HCT116 (cell line): ENCODE measurements at regions not wholly inside any gene's neighbourhood (a gene's known extent, or its start where the extent isn't known, plus 50 kb on each side); places are given as distances from the start of the nearest gene placed in this dataset.

Source experiments
- ATF3 ChIP-seq: IDR thresholded peaks from 2 replicates; pipeline ENCODE4 v1.6.1; 2012
- CTCF ChIP-seq, 3 experiments: fragments of 200-600 bp in 1 of 3; sonication (generic) in 1 of 3; IDR thresholded peaks in 2 of 3; conservative IDR thresholded peaks in 1 of 3; 2 replicates each; pipeline ENCODE4 v1.5.1; 2012 to 2017; ENCODE audit warnings: low read depth in 2 of 3, low read length in 2 of 3, antibody characterized with exemption in 1 of 3, borderline replicate concordance in 1 of 3, control low read depth in 1 of 3, mild to moderate bottlenecking in 1 of 3, mixed read lengths in 1 of 3, mixed run types in 1 of 3, moderate library complexity in 1 of 3; ENCODE audit not compliant: insufficient read depth in 1 of 3
- EZH2 ChIP-seq: fragments of 200-600 bp; sonication (generic); IDR thresholded peaks from 2 replicates; pipeline ENCODE4 v1.6.1; 2017; ENCODE audit warnings: antibody characterized with exemption, mixed run types
- EZH2phosphoT487 ChIP-seq: fragments of 200-600 bp; IDR thresholded peaks from 2 replicates; pipeline ENCODE4 v1.6.1; 2018; ENCODE audit warnings: antibody characterized with exemption, borderline replicate concordance
- JUND ChIP-seq: IDR thresholded peaks from 2 replicates; pipeline ENCODE4 v1.6.1; 2012
- MAX ChIP-seq: IDR thresholded peaks from 2 replicates; pipeline ENCODE4 v1.6.1; 2012
- POLR2A ChIP-seq: IDR thresholded peaks from 2 replicates; pipeline ENCODE4 v1.7.0; 2011; ENCODE audit warnings: borderline replicate concordance; ENCODE audit not compliant: insufficient read depth, insufficient read length; ENCODE audit errors: extremely low read depth
- POLR2AphosphoS5 ChIP-seq: IDR thresholded peaks from 2 replicates; pipeline ENCODE4 v1.6.1; 2011; ENCODE audit warnings: mild to moderate bottlenecking, low read depth, low read length, moderate library complexity
- RAD21 ChIP-seq: IDR thresholded peaks from 2 replicates; pipeline ENCODE4 v1.6.1; 2012; ENCODE audit warnings: low read depth, mild to moderate bottlenecking
- REST ChIP-seq: IDR thresholded peaks from 2 replicates; pipeline ENCODE4 v1.6.1; 2012; ENCODE audit warnings: low read depth
- SIN3A ChIP-seq: IDR thresholded peaks from 2 replicates; pipeline ENCODE4 v1.6.1; 2012; ENCODE audit warnings: low read depth
- YY1 ChIP-seq: IDR thresholded peaks from 2 replicates; pipeline ENCODE4 v1.6.1; 2011; ENCODE audit warnings: low read length, low read depth, moderate library complexity, mild to moderate bottlenecking; ENCODE audit not compliant: insufficient replicate concordance; ENCODE audit errors: extremely low read depth

- no peak for TF ChIP-seq CTCF (IDR thresholded peaks at IDR 0.05 in 2 of 3, conservative IDR thresholded peaks at IDR 0.05 in 1 of 3; ENCODE audit: borderline replicate concordance in 1 of 3, insufficient read depth in 1 of 3, low read depth in 2 of 3, low read length in 2 of 3)
- no peak for TF ChIP-seq POLR2A
- no peak for TF ChIP-seq EZH2
- TF ChIP-seq POLR2AphosphoS5: no peak
- TF ChIP-seq ATF3: no peak
- no peak for TF ChIP-seq RAD21
- no peak for TF ChIP-seq YY1
- TF ChIP-seq JUND: no peak
- TF ChIP-seq REST: no peak
- TF ChIP-seq EZH2phosphoT487: no peak
- TF ChIP-seq MAX: no peak
- TF ChIP-seq SIN3A: no peak
Observed at GRCh38 chrX:40871385-40872082, 136.2 kb upstream of the MED14 start.
